ENCODE measurements at regions not wholly inside any gene's neighbourhood (a gene's known extent, or its start where the extent isn't known, plus 50 kb on each side); places are given as distances from the start of the nearest gene placed in this dataset.

DNA sequence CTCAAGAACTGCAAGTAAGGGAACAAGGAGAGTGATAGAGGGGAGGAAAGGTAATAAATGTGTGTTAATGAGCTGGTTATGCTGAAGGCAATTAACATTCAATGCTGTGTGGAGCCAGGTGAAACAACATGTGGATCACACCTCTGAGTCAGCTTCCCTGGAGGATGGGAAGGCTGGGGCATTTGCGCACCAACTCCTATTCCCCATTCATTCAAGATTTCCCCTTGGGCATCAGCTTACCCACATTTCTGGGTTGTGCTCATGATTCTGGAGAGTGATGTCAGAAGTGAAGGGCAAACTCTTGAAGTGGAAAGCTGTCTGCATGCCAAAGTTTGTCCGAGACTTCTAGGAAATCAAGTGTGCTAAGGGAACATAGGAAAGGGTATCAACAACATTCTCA is 461.4 kb downstream of the MID1IP1 start:
- TF ChIP-seq CHD2 (IDR thresholded peaks at IDR 0.05; ENCODE audit: low read length, partially characterized antibody) (no peak), EZH2phosphoT487 (IDR thresholded peaks at IDR 0.05; ENCODE audit: borderline replicate concordance, low read depth) (no peak), GABPA (IDR thresholded peaks at IDR 0.05; ENCODE audit: low read depth) (no peak)
- TF ChIP-seq, protein P1, sequence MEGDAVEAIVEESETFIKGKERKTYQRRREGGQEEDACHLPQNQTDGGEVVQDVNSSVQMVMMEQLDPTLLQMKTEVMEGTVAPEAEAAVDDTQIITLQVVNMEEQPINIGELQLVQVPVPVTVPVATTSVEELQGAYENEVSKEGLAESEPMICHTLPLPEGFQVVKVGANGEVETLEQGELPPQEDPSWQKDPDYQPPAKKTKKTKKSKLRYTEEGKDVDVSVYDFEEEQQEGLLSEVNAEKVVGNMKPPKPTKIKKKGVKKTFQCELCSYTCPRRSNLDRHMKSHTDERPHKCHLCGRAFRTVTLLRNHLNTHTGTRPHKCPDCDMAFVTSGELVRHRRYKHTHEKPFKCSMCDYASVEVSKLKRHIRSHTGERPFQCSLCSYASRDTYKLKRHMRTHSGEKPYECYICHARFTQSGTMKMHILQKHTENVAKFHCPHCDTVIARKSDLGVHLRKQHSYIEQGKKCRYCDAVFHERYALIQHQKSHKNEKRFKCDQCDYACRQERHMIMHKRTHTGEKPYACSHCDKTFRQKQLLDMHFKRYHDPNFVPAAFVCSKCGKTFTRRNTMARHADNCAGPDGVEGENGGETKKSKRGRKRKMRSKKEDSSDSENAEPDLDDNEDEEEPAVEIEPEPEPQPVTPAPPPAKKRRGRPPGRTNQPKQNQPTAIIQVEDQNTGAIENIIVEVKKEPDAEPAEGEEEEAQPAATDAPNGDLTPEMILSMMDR (IDR thresholded peaks at IDR 0.05), result no peak
